ENCODE measurements at regions not wholly inside any gene's neighbourhood (a gene's known extent, or its start where the extent isn't known, plus 50 kb on each side); places are given as distances from the start of the nearest gene placed in this dataset.

DNA sequence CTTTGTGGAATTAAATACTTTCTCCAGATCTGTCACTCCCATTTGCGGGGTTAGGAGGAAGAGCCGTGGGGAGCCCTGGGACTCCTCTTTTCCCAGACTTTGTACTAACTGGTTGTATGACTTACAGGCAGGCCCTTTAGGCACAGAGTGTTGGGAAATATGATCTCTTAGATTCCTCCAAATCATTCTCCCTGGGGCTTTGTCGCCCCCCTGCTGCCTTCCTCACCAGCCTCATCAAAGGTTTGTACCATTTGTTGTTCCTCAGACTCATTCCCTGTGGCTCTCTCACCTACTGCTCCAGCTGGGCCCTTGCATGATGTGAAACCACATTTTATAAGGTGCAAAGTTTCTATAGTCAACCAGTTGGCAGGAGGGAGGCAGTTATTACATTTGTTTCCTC lies 56.4 kb downstream of the CRYGS start:
- TF ChIP-seq, protein P1, sequence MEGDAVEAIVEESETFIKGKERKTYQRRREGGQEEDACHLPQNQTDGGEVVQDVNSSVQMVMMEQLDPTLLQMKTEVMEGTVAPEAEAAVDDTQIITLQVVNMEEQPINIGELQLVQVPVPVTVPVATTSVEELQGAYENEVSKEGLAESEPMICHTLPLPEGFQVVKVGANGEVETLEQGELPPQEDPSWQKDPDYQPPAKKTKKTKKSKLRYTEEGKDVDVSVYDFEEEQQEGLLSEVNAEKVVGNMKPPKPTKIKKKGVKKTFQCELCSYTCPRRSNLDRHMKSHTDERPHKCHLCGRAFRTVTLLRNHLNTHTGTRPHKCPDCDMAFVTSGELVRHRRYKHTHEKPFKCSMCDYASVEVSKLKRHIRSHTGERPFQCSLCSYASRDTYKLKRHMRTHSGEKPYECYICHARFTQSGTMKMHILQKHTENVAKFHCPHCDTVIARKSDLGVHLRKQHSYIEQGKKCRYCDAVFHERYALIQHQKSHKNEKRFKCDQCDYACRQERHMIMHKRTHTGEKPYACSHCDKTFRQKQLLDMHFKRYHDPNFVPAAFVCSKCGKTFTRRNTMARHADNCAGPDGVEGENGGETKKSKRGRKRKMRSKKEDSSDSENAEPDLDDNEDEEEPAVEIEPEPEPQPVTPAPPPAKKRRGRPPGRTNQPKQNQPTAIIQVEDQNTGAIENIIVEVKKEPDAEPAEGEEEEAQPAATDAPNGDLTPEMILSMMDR (IDR thresholded peaks at IDR 0.05), result no peak
- DNase-seq, result no peak
- no peak overlapping the region for H3K27ac Mint-ChIP-seq
- H3K4me3 Mint-ChIP-seq, result no peak overlapping the region
- peaks cover 39% of the 10 kb centered on the region for H3K27me3 Mint-ChIP-seq (ENCODE audit: insufficient read depth)
- H3K9me3 Mint-ChIP-seq, result no peaks in the 10 kb centered on the region
- H3K4me1 Mint-ChIP-seq (ENCODE audit: low read depth), result no peaks in the 10 kb centered on the region
- no peaks in the 10 kb centered on the region for H3K36me3 Mint-ChIP-seq (ENCODE audit: low read depth)

DNA sequence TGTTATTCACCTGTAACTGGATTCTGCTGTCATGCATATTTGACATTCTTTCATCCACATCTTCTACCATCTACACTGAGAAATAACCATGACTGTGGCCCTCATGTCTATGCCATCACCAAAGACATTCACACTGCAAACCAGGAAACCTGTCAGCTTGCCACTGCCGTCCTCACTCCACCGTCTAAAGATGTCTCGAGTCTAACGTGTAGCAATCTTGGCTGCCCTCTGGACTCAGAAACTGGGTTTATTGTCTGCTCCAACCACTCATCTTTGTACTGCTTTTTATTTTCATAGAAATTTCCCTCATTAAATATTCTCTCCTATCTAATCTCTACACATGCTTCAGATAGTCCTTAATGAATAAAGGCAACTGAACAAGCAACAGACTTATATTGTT lies 57.1 kb downstream of the CRYGS start:
- H3K36me3 Mint-ChIP-seq (ENCODE audit: low read depth), result no peaks in the 10 kb centered on the region
- H3K4me3 Mint-ChIP-seq, result no peak overlapping the region
- no peak overlapping the region for H3K27ac Mint-ChIP-seq
- H3K27me3 Mint-ChIP-seq (ENCODE audit: insufficient read depth), result peaks cover 31% of the 10 kb centered on the region
- TF ChIP-seq, protein P1 (IDR thresholded peaks at IDR 0.05), result no peak
- H3K9me3 Mint-ChIP-seq, result no peaks in the 10 kb centered on the region
- no peaks in the 10 kb centered on the region for H3K4me1 Mint-ChIP-seq (ENCODE audit: low read depth)
- no peak for DNase-seq

DNA sequence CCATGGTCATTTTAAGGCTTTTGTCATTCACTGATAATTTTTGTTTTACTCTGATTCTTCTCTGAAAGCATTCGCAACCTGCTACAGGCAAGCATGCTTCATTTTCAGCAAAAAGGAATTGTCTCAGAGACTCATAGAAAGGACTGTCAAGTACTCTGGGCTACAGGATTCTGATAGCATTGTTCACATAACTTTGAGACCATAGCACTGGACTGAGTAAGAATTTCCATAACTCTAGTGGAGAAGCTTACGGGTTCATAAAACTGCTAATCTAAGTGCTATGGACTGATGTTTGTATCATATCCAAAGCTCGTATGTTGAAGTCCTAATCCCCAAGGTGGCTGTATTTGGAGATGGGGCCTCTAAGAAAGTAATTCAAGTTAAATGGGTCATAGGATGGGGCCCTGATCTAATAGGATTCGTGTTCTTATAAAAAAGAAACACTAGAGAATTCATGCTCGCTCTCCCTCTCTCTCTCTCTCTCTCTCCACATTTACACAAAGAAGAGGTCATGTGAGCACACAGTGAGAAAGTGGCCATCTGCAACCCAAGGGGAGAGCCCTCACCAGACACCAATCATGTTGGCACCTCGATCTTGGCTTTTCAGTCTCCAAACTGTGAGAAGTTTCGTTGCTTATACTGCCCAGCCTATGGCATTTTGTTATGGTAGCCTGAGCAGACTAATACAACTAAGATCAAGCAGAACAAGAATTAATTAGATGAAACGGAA lies 60.4 kb downstream of the CRYGS start:
- H3K27ac Mint-ChIP-seq, result no peak overlapping the region
- H3K27me3 Mint-ChIP-seq (ENCODE audit: insufficient read depth), result peaks cover 16% of the 10 kb centered on the region
- no peaks in the 10 kb centered on the region for H3K9me3 Mint-ChIP-seq
- TF ChIP-seq, protein P1 (IDR thresholded peaks at IDR 0.05), result no peak
- DNase-seq, result peak; percentile 31
- H3K4me1 Mint-ChIP-seq (ENCODE audit: low read depth), result no peaks in the 10 kb centered on the region
- no peak overlapping the region for H3K4me3 Mint-ChIP-seq
- H3K36me3 Mint-ChIP-seq (ENCODE audit: low read depth), result no peaks in the 10 kb centered on the region

DNA sequence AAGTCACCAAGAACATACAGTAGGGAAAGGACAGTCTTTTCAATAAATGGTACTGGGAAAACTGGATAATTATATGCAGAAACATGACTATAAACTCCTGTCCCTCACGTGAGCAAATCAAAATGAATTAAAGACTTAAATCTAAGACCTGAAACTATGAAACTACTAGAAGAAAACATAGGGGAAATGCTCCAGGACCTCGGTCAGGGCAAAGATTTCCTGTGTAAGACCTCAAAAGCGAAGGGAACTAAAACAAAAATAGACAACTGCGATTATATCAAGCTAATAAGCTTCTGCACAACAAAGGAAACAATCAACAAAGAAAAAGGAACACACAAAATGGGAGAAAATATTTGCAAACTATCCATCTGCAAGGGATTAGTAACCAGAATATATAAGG lies 62.7 kb downstream of the CRYGS start:
- TF ChIP-seq, protein P1 (IDR thresholded peaks at IDR 0.05), result no peak
- no peak overlapping the region for H3K4me3 Mint-ChIP-seq
- H3K36me3 Mint-ChIP-seq (ENCODE audit: low read depth), result no peaks in the 10 kb centered on the region
- H3K27me3 Mint-ChIP-seq (ENCODE audit: insufficient read depth), result peaks cover 10% of the 10 kb centered on the region; the same call in 1 of the 2 replicates
- no peak overlapping the region for H3K27ac Mint-ChIP-seq
- no peak for DNase-seq
- no peaks in the 10 kb centered on the region for H3K9me3 Mint-ChIP-seq
- peaks cover 6% of the 10 kb centered on the region; the same call in 1 of the 2 replicates for H3K4me1 Mint-ChIP-seq (ENCODE audit: low read depth)

DNA sequence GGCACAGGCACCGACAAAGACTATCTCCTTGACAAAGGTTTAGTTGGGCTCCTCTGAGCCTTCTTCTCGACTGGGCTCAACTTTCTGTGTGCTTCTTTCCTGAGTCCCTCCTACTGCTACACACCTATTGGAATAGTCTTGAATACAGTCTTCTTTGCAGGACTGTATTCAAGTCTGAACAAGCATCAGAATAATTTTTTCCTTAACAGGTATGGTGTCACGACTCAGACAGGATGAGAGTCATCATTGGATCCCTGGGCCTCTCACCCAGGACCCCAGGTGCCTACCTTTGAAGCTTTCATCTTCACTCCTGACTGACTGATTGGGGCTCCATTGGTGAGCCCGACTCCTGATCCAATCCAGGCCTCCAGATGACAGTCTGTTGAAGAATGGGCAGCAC lies 66.3 kb downstream of the CRYGS start:
- Mint-ChIP-seq H3K9me3 (no peaks in the 10 kb centered on the region), H3K4me1 (ENCODE audit: low read depth) (peaks cover 14% of the 10 kb centered on the region), H3K36me3 (ENCODE audit: low read depth) (no peaks in the 10 kb centered on the region), H3K4me3 (no peak overlapping the region), H3K27ac (no peak overlapping the region), H3K27me3 (ENCODE audit: insufficient read depth) (peaks cover 12% of the 10 kb centered on the region)
- no peak for DNase-seq
- TF ChIP-seq, protein P1 (IDR thresholded peaks at IDR 0.05), result no peak

Data from HFFc6 (cell line).